Renal pelvis (tissue), 1 donor: ENCODE measurements at regions not wholly inside any gene's neighbourhood (a gene's known extent, or its start where the extent isn't known, plus 50 kb on each side); places are given as distances from the start of the nearest gene placed in this dataset.

Source experiments
- DNase-seq: peaks from one replicate; pipeline ENCODE4 v3.0.0-alpha.2; 2013

DNA sequence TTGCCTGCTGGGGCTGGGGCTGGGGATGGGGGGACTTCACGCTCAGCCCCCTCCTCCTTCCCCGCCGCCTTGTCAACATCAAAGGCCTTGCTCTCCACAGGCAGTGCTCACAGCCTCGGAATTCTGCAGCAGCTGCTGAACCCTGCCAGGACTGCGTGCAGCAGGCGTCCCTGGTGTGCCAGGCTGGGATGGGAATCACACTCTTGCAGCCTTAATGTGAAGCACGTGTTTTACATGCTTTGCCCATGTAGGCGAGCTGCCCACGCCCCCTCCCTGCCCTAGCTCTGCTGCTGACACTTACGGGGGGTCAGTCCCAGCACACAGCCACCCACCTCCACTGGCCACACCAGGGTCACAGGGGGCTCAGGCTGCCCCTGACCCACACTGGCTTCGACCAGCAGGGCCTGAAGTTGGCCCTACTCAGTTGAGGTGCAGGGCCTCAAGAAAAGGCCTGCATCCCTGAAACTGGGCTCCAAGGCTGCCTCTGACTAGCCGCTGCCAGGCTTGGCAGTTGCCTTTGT is 276.2 kb upstream of the RTL1 start:
- DNase-seq, result no peak

- no peak for DNase-seq
These were observed 278.2 kb upstream of the RTL1 start for GRCh38 chr14:101181446-101182313.

GRCh38 chr14:101182476-101182875 is 279.0 kb upstream of the RTL1 start:
- DNase-seq, result no peak

DNA sequence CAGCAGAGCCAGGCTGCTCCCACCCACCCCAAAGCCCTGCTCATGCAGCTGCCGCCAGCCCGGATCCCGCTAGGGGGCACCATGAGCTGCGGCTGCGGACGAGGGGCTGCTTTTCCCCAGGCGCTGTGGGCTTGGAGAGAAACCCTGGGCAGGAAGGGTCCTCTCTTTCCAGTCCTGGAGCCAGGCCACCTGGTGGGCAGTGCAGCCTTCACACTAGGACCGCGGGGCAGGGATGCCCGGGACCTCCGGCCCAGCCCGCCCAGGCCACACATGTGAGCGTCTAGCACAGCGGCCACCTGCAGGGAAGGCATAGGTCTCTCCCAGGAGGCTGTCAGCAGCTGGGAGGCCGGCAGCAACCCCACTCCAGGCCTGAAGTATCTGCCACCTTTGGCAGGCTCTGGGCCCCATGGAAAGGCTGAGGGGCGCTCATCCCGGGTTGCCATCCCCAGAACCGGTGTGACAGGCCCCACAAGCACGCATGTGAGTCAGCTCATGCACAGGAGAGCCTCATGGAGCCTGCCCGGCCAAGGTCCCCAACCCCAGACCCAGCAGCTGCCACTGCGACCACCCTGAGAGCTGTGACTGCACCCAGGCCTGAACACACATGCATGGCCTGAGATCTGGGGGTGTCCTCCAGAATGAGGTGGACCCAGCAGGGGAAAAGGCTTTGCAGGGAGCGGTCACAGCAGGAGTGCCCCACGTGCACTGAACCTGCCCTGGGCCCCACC is 280.0 kb upstream of the RTL1 start:
- peak; percentile 47 for DNase-seq

DNA sequence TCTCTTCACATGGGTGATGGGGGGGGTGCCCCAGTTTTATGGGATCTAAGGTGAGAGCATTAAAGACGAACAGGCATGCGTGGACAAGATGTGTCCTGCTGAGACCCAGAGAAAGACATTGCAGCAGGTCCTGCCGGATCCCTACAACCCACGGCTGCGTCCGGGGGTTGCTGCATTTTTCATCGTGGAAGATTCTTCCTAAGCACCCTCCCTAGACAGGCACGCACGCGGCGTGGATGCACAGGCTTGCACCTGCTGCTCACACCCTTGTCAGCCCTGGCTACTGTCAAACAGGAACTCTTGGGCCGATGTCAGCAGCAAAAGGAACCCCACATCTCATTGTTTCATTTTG is 280.6 kb upstream of the RTL1 start:
- DNase-seq, result no peak

- no peak for DNase-seq
These were observed 281.1 kb upstream of the RTL1 start for GRCh38 chr14:101184572-101184971.

- no peak for DNase-seq
These were observed 281.7 kb upstream of the RTL1 start for GRCh38 chr14:101185073-101185835.

GRCh38 chr14:101185946-101186345 is 282.4 kb upstream of the RTL1 start:
- DNase-seq, result no peak

DNA sequence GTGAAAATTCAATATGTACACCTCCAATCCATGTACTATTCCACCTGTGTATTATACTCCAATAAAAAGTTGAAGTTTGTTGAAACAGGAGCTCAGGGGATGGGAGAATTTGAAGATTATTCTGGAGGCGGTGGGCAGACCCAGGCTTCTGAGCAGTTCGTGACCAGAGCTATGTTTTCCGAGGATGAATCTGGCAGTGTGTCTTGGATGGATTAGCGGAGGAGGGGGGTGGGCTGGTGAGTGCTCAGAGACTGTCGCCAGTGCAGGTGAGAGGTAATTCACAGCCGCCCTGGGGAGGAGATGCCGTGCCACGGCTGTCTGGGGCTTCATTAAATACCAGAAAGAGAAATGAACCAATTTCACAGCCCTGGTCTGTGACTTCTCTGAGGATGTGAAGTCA is 283.0 kb upstream of the RTL1 start:
- no peak for DNase-seq

- DNase-seq, result no peak
These were observed 283.7 kb upstream of the RTL1 start for GRCh38 chr14:101186992-101187815.

DNA sequence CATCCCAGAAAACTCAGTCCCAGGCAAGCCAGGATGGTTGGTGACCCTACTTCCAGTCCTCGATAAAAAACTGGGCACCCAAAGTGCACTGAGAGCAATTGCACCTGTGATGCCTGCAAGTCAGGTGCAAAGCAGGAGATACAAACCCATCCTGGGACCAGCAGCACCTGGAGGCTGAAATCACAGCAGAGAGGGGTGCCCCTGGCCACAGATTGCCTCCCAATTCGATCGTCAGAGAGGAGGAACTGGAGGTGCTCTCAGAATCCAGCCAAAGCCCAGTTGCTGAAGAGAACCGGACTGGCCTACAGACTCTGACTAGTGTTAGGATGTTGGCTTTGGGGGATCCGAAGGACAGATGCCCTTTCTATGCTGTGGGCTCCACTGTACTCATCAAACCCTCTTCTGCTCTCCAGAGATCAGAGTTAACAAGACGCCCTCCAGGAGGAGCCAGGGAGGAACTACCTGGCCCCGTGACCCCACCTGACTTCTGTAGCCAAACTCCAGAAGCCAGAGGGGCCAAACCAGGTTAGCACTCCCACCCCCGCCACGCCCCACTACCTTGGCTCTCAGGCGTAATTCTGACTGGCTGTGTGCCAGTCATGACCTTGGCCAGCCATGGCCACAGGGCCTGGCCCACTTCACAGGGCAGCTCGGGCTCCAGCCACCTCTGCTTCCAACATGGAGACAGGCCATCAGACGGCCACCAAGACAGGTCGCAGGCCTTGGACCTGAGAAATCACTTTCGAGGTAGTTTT is 284.5 kb upstream of the RTL1 start:
- DNase-seq, result no peak

GRCh38 chr14:101188571-101188915 is 285.0 kb upstream of the RTL1 start:
- DNase-seq, result no peak

DNA sequence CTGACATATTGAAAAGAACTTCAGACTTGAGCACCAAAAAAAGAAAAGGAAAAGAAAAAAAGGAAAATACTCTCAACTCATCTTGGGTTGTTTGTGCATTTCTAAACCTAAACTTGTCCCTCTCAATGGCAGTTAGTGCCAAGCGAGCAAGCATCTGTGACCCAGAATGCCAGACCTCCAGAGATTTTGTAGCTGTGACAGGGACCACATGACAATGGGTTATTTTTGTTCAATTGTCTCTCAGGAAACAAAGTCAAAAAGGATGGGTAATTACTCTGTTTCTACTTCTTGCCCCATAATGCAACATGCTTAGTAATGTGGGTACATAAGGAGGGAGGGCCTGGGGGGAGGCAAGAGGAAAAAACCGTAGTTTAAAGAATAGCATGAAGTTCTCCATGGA is 285.7 kb upstream of the RTL1 start:
- DNase-seq, result no peak

GRCh38 chr14:101189962-101190560 is 286.5 kb upstream of the RTL1 start:
- no peak for DNase-seq

- DNase-seq, result no peak
These were observed 287.7 kb upstream of the RTL1 start for GRCh38 chr14:101191101-101191720.

- no peak for DNase-seq
These were observed 288.5 kb upstream of the RTL1 start for GRCh38 chr14:101191721-101192660.

DNA sequence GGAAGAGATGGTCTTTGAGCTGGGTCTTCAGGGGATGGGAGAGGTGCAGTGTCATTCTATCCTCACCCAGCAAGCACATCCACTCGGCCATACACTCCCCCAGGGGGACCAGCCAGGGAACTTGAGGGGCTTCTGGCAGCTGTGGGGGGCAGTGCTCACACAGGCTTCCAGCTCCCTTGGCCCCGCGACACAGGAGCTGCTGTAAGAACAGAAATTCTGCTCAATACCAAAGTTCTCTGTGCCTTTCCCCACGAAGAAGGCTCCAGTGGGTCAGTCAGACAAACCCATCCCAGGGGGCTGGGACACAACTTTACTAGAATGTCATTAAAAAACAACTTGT is 289.1 kb upstream of the RTL1 start:
- DNase-seq, result no peak

DNA sequence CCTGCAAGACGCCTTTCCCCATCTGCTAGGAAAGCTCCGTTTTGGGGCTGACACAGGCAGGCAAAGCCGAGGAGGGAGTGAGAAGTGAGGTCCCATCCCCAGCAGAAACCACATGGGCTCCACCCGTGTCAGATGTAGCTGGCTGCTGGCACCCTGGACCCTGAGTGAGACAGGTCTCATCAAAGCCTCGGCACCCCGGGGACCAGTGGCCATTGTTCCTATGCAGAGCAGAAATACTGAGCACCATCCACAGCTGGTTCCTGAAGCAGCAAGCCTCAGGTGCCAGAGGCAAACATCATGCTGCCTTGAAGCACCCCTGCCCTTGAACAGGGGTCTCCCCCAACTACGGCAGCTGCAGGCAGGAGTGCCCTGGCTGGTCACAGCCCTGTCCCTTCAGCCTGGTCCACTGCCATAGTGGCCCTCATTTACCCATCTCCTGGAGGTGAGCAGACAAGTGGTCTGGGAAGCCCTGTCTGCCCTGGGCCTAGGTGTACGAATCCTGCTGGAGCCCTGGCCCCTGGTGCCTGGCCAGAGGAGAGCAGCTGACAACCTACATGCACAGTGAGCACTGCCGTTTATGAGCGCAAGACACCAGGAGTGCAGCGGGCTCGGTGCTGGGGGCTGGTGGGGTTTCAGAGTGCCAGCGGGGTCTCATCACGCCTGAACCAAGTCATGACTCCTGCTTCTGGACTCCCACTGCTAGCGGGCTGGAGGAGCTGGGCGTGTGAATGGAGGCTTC is 289.8 kb upstream of the RTL1 start:
- no peak for DNase-seq
